DOHH2 (cell line): ENCODE measurements at regions not wholly inside any gene's neighbourhood (a gene's known extent, or its start where the extent isn't known, plus 50 kb on each side); places are given as distances from the start of the nearest gene placed in this dataset.

ENCODE experiments used
- H3F3A ChIP-seq: fragments of 200-600 bp; sonication (generic), shearing (Covaris generic); 2 replicates; pipeline ENCODE4 v1.6.0; 2016; ENCODE audit warnings: antibody characterized with exemption, mild to moderate bottlenecking; ENCODE audit not compliant: control insufficient read depth, insufficient read depth
- H3K27ac ChIP-seq: fragments of 200-600 bp; sonication (generic); 2 replicates; pipeline ENCODE4 v1.5.1; 2014; ENCODE audit warnings: low read depth, mild to moderate bottlenecking, low read length, moderate library complexity
- H3K27me3 ChIP-seq: fragments of 200-600 bp; sonication (generic); 2 replicates; pipeline ENCODE4 v1.6.1; 2014; ENCODE audit warnings: mild to moderate bottlenecking, low read length, mixed read lengths; ENCODE audit not compliant: control insufficient read depth
- H3K36me3 ChIP-seq: fragments of 200-600 bp; sonication (generic); 2 replicates; pipeline ENCODE4 v1.6.1; 2014; ENCODE audit warnings: mild to moderate bottlenecking, low read length, moderate library complexity, mixed read lengths; ENCODE audit not compliant: control insufficient read depth
- H3K4me1 ChIP-seq: fragments of 200-600 bp; sonication (generic); 2 replicates; pipeline ENCODE4 v1.6.1; 2014; ENCODE audit warnings: mild to moderate bottlenecking, low read length, mixed read lengths; ENCODE audit not compliant: control insufficient read depth
- H3K4me2 ChIP-seq: fragments of 200-600 bp; sonication (generic); 2 replicates; pipeline ENCODE4 v1.6.0; 2014; ENCODE audit warnings: mild to moderate bottlenecking, low read length, moderate library complexity
- H3K4me3 ChIP-seq: fragments of 200-600 bp; sonication (generic); 2 replicates; pipeline ENCODE4 v1.5.1; 2014; ENCODE audit warnings: mild to moderate bottlenecking, low read length, mixed read lengths
- H3K79me2 ChIP-seq: fragments of 200-600 bp; sonication (generic); 2 replicates; pipeline ENCODE4 v1.6.1; 2014; ENCODE audit warnings: mild to moderate bottlenecking, low read length, mixed read lengths; ENCODE audit not compliant: control insufficient read depth
- H3K9me2 ChIP-seq: fragments of 200-600 bp; sonication (generic); replicated peaks from 2 replicates; pipeline ENCODE4 v1.6.1; 2014; ENCODE audit warnings: mild to moderate bottlenecking, low read length, mixed read lengths; ENCODE audit not compliant: control insufficient read depth
- H3K9me3 ChIP-seq: fragments of 200-600 bp; sonication (generic); 2 replicates; pipeline ENCODE4 v1.6.1; 2014; ENCODE audit warnings: antibody characterized with exemption, low read length, mixed read lengths; ENCODE audit not compliant: control insufficient read depth, insufficient read depth
- H4K20me1 ChIP-seq: fragments of 200-600 bp; sonication (generic); 2 replicates; pipeline ENCODE4 v1.6.0; 2014; ENCODE audit warnings: low read depth, mild to moderate bottlenecking, antibody characterized with exemption, low read length, moderate library complexity; ENCODE audit not compliant: control insufficient read depth, insufficient read depth
- EZH2phosphoT487 ChIP-seq: fragments of 200-600 bp; sonication (generic); IDR thresholded peaks from 2 replicates; pipeline ENCODE4 v1.6.1; 2017; ENCODE audit warnings: borderline replicate concordance, mild to moderate bottlenecking, antibody characterized with exemption, low read length, moderate library complexity, mixed read lengths
- TF ChIP-seq, protein P1 (sequence below): fragments of 200-600 bp; sonication (generic); IDR thresholded peaks from one replicate; pipeline ENCODE4 v1.5.1; 2014; ENCODE audit warnings: antibody characterized with exemption, mild to moderate bottlenecking, low read depth, low read length; ENCODE audit not compliant: poor library complexity, severe bottlenecking

DNA sequence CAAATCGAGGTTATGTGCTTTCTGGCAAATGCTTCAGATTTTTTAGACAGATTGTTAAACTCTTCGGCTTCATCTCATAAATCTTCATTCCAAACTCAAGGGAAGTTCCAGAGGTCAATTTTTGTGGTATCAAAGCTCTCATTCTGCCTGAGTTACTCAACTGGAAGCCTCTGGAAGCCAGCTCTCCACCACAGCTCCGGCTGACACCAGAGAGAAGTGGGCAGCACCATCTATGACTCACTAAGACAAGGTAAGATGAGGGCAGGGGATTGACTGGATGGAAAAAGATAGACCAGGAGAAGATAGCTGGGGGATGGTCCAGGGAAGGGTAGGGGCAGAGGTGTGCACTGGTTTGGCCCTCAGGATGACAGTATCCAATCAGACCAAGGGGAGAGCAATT lies 137.3 kb upstream of the HNRNPA3 start:
- no peak overlapping the region for H3K27ac ChIP-seq
- H3K4me2 ChIP-seq: no peak overlapping the region
- no peak for TF ChIP-seq EZH2phosphoT487
- TF ChIP-seq, protein P1, sequence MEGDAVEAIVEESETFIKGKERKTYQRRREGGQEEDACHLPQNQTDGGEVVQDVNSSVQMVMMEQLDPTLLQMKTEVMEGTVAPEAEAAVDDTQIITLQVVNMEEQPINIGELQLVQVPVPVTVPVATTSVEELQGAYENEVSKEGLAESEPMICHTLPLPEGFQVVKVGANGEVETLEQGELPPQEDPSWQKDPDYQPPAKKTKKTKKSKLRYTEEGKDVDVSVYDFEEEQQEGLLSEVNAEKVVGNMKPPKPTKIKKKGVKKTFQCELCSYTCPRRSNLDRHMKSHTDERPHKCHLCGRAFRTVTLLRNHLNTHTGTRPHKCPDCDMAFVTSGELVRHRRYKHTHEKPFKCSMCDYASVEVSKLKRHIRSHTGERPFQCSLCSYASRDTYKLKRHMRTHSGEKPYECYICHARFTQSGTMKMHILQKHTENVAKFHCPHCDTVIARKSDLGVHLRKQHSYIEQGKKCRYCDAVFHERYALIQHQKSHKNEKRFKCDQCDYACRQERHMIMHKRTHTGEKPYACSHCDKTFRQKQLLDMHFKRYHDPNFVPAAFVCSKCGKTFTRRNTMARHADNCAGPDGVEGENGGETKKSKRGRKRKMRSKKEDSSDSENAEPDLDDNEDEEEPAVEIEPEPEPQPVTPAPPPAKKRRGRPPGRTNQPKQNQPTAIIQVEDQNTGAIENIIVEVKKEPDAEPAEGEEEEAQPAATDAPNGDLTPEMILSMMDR: no peak
- H3K27me3 ChIP-seq: no peaks in the 10 kb centered on the region
- no peaks in the 10 kb centered on the region for H4K20me1 ChIP-seq
- no peaks in the 10 kb centered on the region for H3F3A ChIP-seq
- no peaks in the 10 kb centered on the region for H3K79me2 ChIP-seq
- no peaks in the 10 kb centered on the region for H3K36me3 ChIP-seq
- H3K9me3 ChIP-seq: no peaks in the 10 kb centered on the region
- H3K4me3 ChIP-seq: no peak overlapping the region
- H3K9me2 ChIP-seq: no peaks in the 10 kb centered on the region
- no peaks in the 10 kb centered on the region for H3K4me1 ChIP-seq

DNA sequence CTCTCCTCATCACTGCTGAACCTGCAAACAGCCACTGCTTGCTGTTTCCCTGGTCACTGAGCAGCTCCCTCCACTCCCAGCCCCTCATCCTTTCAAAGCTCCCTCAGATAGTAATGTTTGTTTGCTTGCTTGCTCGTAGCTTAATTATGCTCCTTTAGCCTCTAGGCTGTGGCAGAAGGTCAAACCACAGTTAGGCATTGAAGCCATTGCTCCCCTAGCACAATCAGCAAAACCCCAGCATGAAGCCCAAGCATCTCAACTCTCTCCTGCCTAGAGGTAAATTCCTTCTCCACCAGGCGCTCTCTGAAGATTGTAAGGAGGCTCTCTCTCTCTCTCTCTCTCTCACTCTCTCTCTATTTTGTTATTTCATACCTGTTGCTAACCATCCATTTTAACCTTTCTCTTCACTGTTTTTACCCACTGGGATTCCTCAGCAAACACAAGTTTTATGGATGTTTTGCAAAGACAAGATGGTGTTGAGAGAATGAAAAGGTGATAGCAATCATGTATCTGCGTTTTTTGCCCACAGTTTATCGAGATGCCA lies 135.9 kb upstream of the HNRNPA3 start:
- no peaks in the 10 kb centered on the region for H3K27me3 ChIP-seq
- H3K27ac ChIP-seq: no peak overlapping the region
- no peaks in the 10 kb centered on the region for H3F3A ChIP-seq
- H3K4me2 ChIP-seq: no peak overlapping the region
- no peaks in the 10 kb centered on the region for H3K4me1 ChIP-seq
- H3K79me2 ChIP-seq: no peaks in the 10 kb centered on the region
- H4K20me1 ChIP-seq: no peaks in the 10 kb centered on the region
- H3K9me3 ChIP-seq: no peaks in the 10 kb centered on the region
- no peak for TF ChIP-seq EZH2phosphoT487
- TF ChIP-seq, protein P1: no peak
- no peaks in the 10 kb centered on the region for H3K36me3 ChIP-seq
- no peak overlapping the region for H3K4me3 ChIP-seq
- no peaks in the 10 kb centered on the region for H3K9me2 ChIP-seq

DNA sequence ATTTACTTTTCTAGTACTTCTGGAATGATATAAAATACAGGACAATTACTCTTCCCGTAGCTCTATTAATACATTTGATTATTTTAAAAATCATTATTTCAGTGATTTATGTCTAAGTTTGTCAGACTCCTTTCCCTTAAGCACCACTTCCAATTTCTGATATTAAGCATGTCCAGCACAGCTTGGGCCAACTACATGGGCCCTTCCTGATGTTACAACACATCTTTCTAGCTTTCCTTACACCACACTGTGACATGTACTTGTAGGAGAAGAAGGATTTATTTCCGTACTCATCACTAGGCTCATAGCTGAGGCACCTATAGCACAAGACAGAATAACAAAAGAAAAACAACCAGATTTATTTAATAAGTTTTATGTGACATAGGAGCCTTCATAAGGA lies 134.8 kb upstream of the HNRNPA3 start:
- H3K79me2 ChIP-seq: no peaks in the 10 kb centered on the region
- H3F3A ChIP-seq: no peaks in the 10 kb centered on the region
- no peaks in the 10 kb centered on the region for H3K36me3 ChIP-seq
- H4K20me1 ChIP-seq: no peaks in the 10 kb centered on the region
- no peak overlapping the region for H3K4me2 ChIP-seq
- no peaks in the 10 kb centered on the region for H3K27me3 ChIP-seq
- H3K27ac ChIP-seq: no peak overlapping the region
- H3K4me1 ChIP-seq: no peaks in the 10 kb centered on the region
- no peak overlapping the region for H3K4me3 ChIP-seq
- TF ChIP-seq, protein P1: no peak
- no peak for TF ChIP-seq EZH2phosphoT487
- no peaks in the 10 kb centered on the region for H3K9me2 ChIP-seq
- H3K9me3 ChIP-seq: no peaks in the 10 kb centered on the region
